ENCODE measurements at regions not wholly inside any gene's neighbourhood (a gene's known extent, or its start where the extent isn't known, plus 50 kb on each side); places are given as distances from the start of the nearest gene placed in this dataset.

- Histone ChIP-seq H3K27ac (no peak overlapping the region), H3K4me1 (ENCODE audit: control insufficient read depth in 1 of 2, low read depth in 2 of 2) (no peaks in the 10 kb centered on the region), H3K9me3 (no peaks in the 10 kb centered on the region), H3K36me3 (no peaks in the 10 kb centered on the region), H3K4me3 (no peak overlapping the region), H3K27me3 (replicated peaks; ENCODE audit: insufficient read depth) (no peaks in the 10 kb centered on the region)
- DNase-seq (ENCODE audit: low spot score) (no peak), ATAC-seq (ENCODE audit: insufficient number of reproducible peaks, low FRiP score, low read depth) (no peak)
- no peak for TF ChIP-seq CTCF (IDR thresholded peaks at IDR 0.05)
Measured at GRCh38 chrX:121160987-121161386, 113.6 kb downstream of the GLUD2 start.

GRCh38 chrX:121161501-121161933, 114.1 kb downstream of the GLUD2 start:
- no peak for TF ChIP-seq CTCF (IDR thresholded peaks at IDR 0.05)
- no peak for DNase-seq (ENCODE audit: low spot score)
- no peak overlapping the region for H3K27ac ChIP-seq

GRCh38 chrX:121163443-121163842, 116.0 kb downstream of the GLUD2 start:
- Histone ChIP-seq H3K27me3 (replicated peaks; ENCODE audit: insufficient read depth) (no peaks in the 10 kb centered on the region), H3K4me1 (ENCODE audit: control insufficient read depth in 1 of 2, low read depth in 2 of 2) (no peaks in the 10 kb centered on the region), H3K4me3 (no peak overlapping the region), H3K36me3 (no peaks in the 10 kb centered on the region), H3K9me3 (no peaks in the 10 kb centered on the region), H3K27ac (no peak overlapping the region)
- ATAC-seq (ENCODE audit: insufficient number of reproducible peaks, low FRiP score, low read depth) (no peak), DNase-seq (ENCODE audit: low spot score) (no peak)
- TF ChIP-seq CTCF (IDR thresholded peaks at IDR 0.05), result no peak

More at GRCh38 chrX:121161501-121161933, 114.1 kb downstream of the GLUD2 start:
- Histone ChIP-seq H3K4me1 (ENCODE audit: control insufficient read depth in 1 of 2, low read depth in 2 of 2) (no peaks in the 10 kb centered on the region), H3K9me3 (no peaks in the 10 kb centered on the region), H3K4me3 (no peak overlapping the region), H3K27me3 (replicated peaks; ENCODE audit: insufficient read depth) (no peaks in the 10 kb centered on the region), H3K36me3 (no peaks in the 10 kb centered on the region)
- no peak for ATAC-seq (ENCODE audit: insufficient number of reproducible peaks, low FRiP score, low read depth)

- no peak for TF ChIP-seq CTCF (IDR thresholded peaks at IDR 0.05)
- DNase-seq (ENCODE audit: low spot score) (no peak), ATAC-seq (ENCODE audit: insufficient number of reproducible peaks, low FRiP score, low read depth) (no peak)
- H3K27ac ChIP-seq, result no peak overlapping the region
- no peak overlapping the region for H3K4me3 ChIP-seq
- H3K9me3 ChIP-seq, result no peaks in the 10 kb centered on the region
- no peaks in the 10 kb centered on the region for H3K36me3 ChIP-seq
- no peaks in the 10 kb centered on the region for H3K27me3 ChIP-seq (replicated peaks; ENCODE audit: insufficient read depth)
- H3K4me1 ChIP-seq (ENCODE audit: control insufficient read depth in 1 of 2, low read depth in 2 of 2), result no peaks in the 10 kb centered on the region
Measured at GRCh38 chrX:121165930-121166359, 118.5 kb downstream of the GLUD2 start.

- Histone ChIP-seq H3K9me3 (no peaks in the 10 kb centered on the region), H3K27me3 (replicated peaks; ENCODE audit: insufficient read depth) (no peaks in the 10 kb centered on the region), H3K36me3 (no peaks in the 10 kb centered on the region), H3K4me1 (ENCODE audit: control insufficient read depth in 1 of 2, low read depth in 2 of 2) (no peaks in the 10 kb centered on the region), H3K27ac (no peak overlapping the region), H3K4me3 (no peak overlapping the region)
- no peak for DNase-seq (ENCODE audit: low spot score)
- ATAC-seq (ENCODE audit: insufficient number of reproducible peaks, low FRiP score, low read depth), result no peak
- no peak for TF ChIP-seq CTCF (IDR thresholded peaks at IDR 0.05)
Measured at GRCh38 chrX:121169099-121170035, 122.0 kb downstream of the GLUD2 start.
